ENCODE measurements at regions not wholly inside any gene's neighbourhood (a gene's known extent, or its start where the extent isn't known, plus 50 kb on each side); places are given as distances from the start of the nearest gene placed in this dataset.

- TF ChIP-seq, protein P1, sequence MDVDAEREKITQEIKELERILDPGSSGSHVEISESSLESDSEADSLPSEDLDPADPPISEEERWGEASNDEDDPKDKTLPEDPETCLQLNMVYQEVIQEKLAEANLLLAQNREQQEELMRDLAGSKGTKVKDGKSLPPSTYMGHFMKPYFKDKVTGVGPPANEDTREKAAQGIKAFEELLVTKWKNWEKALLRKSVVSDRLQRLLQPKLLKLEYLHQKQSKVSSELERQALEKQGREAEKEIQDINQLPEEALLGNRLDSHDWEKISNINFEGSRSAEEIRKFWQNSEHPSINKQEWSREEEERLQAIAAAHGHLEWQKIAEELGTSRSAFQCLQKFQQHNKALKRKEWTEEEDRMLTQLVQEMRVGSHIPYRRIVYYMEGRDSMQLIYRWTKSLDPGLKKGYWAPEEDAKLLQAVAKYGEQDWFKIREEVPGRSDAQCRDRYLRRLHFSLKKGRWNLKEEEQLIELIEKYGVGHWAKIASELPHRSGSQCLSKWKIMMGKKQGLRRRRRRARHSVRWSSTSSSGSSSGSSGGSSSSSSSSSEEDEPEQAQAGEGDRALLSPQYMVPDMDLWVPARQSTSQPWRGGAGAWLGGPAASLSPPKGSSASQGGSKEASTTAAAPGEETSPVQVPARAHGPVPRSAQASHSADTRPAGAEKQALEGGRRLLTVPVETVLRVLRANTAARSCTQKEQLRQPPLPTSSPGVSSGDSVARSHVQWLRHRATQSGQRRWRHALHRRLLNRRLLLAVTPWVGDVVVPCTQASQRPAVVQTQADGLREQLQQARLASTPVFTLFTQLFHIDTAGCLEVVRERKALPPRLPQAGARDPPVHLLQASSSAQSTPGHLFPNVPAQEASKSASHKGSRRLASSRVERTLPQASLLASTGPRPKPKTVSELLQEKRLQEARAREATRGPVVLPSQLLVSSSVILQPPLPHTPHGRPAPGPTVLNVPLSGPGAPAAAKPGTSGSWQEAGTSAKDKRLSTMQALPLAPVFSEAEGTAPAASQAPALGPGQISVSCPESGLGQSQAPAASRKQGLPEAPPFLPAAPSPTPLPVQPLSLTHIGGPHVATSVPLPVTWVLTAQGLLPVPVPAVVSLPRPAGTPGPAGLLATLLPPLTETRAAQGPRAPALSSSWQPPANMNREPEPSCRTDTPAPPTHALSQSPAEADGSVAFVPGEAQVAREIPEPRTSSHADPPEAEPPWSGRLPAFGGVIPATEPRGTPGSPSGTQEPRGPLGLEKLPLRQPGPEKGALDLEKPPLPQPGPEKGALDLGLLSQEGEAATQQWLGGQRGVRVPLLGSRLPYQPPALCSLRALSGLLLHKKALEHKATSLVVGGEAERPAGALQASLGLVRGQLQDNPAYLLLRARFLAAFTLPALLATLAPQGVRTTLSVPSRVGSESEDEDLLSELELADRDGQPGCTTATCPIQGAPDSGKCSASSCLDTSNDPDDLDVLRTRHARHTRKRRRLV (CRISPR knock-in tag; IDR thresholded peaks at IDR 0.05) = no peak
- TF ChIP-seq, protein P2, sequence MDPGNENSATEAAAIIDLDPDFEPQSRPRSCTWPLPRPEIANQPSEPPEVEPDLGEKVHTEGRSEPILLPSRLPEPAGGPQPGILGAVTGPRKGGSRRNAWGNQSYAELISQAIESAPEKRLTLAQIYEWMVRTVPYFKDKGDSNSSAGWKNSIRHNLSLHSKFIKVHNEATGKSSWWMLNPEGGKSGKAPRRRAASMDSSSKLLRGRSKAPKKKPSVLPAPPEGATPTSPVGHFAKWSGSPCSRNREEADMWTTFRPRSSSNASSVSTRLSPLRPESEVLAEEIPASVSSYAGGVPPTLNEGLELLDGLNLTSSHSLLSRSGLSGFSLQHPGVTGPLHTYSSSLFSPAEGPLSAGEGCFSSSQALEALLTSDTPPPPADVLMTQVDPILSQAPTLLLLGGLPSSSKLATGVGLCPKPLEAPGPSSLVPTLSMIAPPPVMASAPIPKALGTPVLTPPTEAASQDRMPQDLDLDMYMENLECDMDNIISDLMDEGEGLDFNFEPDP (CRISPR knock-in tag; conservative IDR thresholded peaks at IDR 0.05) = no peak
- TF ChIP-seq EHMT2 (IDR thresholded peaks at IDR 0.05; ENCODE audit: borderline replicate concordance, low read depth, low read length) (no peak), ZFAT (CRISPR knock-in tag; conservative IDR thresholded peaks at IDR 0.05) (no peak), ZNF724P (CRISPR knock-in tag; IDR thresholded peaks at IDR 0.05; ENCODE audit: borderline replicate concordance) (no peak), SAP130 (CRISPR knock-in tag; IDR thresholded peaks at IDR 0.05; ENCODE audit: low read depth) (peak; percentile 34; the same call in 1 of the 2 replicates), POLR2A (IDR thresholded peaks at IDR 0.05; ENCODE audit: insufficient read depth in 1 of 2, low read depth in 2 of 2, low read length in 2 of 2) (no peak), ZNF574 (CRISPR knock-in tag; IDR thresholded peaks at IDR 0.05) (peak; percentile 52), E2F1 (CRISPR knock-in tag; IDR thresholded peaks at IDR 0.05) (no peak), ZNF780A (CRISPR knock-in tag; IDR thresholded peaks at IDR 0.05) (no peak), FLYWCH1 (CRISPR knock-in tag; IDR thresholded peaks at IDR 0.05) (no peak), ZNF740 (CRISPR knock-in tag; IDR thresholded peaks at IDR 0.05) (no peak), ZNF577 (CRISPR knock-in tag; IDR thresholded peaks at IDR 0.05; ENCODE audit: borderline replicate concordance, low read depth) (no peak), TSC22D2 (CRISPR knock-in tag; IDR thresholded peaks at IDR 0.05; ENCODE audit: borderline replicate concordance) (no peak), CC2D1A (CRISPR knock-in tag; IDR thresholded peaks at IDR 0.05) (no peak), PCBP2 (optimal IDR thresholded peaks at IDR 0.05; ENCODE audit: low read depth, low read length, poor library complexity, severe bottlenecking) (no peak), MAFG (CRISPR knock-in tag; IDR thresholded peaks at IDR 0.05) (no peak), HOXA7 (CRISPR knock-in tag; IDR thresholded peaks at IDR 0.05) (no peak), XRCC5 (optimal IDR thresholded peaks at IDR 0.05; ENCODE audit: low read length) (peak; percentile 72)
- TF ChIP-seq, protein P3, sequence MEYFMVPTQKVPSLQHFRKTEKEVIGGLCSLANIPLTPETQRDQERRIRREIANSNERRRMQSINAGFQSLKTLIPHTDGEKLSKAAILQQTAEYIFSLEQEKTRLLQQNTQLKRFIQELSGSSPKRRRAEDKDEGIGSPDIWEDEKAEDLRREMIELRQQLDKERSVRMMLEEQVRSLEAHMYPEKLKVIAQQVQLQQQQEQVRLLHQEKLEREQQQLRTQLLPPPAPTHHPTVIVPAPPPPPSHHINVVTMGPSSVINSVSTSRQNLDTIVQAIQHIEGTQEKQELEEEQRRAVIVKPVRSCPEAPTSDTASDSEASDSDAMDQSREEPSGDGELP (IDR thresholded peaks at IDR 0.05; ENCODE audit: borderline replicate concordance, low read depth) = peak; percentile 15; the same call in 1 of the 2 replicates
Observed at GRCh38 chr3:127113571-127113891, 79.4 kb upstream of the PRR23E start (continued).
